Right lobe of liver (tissue), 4 donors: ENCODE measurements at regions not wholly inside any gene's neighbourhood (a gene's known extent, or its start where the extent isn't known, plus 50 kb on each side); places are given as distances from the start of the nearest gene placed in this dataset.

ENCODE experiments used
- POLR2A ChIP-seq: fragments of 450-650 bp; IDR thresholded peaks from one replicate; pipeline ENCODE4 v1.6.1; 2017; ENCODE audit warnings: antibody characterized with exemption, mild to moderate bottlenecking
- TF ChIP-seq, protein P1 (sequence below), 4 donors: fragments of 200-600 bp in 3 of 4; fragments of 450-650 bp in 1 of 4; IDR thresholded peaks; one replicate each; pipeline versions ENCODE4 v1.5.1 to v1.8.0; 2016 to 2022; ENCODE audit warnings: antibody characterized with exemption in 4 of 4, mild to moderate bottlenecking in 2 of 4
- donor health status: DM: no; HTN: no; CAD: no.
- donor health status: DM: no; HTN: no; CAD: no.
- donor health status: DM: no; HTN: yes; CAD: no.

DNA sequence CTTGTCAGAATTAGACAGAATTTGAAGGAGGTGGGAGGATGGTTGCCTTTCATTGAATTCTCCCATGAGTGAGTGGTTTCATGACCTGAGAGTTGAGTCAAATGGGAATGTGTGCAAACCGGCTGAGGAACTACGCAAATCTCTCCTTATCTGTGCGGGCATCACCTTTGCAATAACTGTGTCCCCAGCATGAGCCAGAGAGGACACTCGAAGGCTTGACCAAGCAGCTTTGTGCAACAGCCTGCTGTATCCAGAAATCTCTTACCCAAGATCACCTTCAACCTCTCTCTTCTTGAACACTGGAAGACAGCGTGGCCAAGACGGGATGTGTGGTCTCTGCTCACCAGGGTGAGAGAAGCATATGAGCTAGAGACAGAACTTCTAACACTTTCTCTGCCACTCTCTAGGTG lies 93.8 kb upstream of the IKZF1 start:
- TF ChIP-seq, protein P1, sequence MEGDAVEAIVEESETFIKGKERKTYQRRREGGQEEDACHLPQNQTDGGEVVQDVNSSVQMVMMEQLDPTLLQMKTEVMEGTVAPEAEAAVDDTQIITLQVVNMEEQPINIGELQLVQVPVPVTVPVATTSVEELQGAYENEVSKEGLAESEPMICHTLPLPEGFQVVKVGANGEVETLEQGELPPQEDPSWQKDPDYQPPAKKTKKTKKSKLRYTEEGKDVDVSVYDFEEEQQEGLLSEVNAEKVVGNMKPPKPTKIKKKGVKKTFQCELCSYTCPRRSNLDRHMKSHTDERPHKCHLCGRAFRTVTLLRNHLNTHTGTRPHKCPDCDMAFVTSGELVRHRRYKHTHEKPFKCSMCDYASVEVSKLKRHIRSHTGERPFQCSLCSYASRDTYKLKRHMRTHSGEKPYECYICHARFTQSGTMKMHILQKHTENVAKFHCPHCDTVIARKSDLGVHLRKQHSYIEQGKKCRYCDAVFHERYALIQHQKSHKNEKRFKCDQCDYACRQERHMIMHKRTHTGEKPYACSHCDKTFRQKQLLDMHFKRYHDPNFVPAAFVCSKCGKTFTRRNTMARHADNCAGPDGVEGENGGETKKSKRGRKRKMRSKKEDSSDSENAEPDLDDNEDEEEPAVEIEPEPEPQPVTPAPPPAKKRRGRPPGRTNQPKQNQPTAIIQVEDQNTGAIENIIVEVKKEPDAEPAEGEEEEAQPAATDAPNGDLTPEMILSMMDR (IDR thresholded peaks at IDR 0.05): no peak
- no peak for TF ChIP-seq POLR2A
